ENCODE measurements at regions not wholly inside any gene's neighbourhood (a gene's known extent, or its start where the extent isn't known, plus 50 kb on each side); places are given as distances from the start of the nearest gene placed in this dataset.

GRCh38 chr6:40160826-40161225 lies 226.6 kb upstream of the MOCS1 start:
- no peaks in the 10 kb centered on the region for H3K9me3 ChIP-seq (ENCODE audit: control insufficient read depth in 2 of 2, insufficient read depth in 1 of 2, low read depth in 1 of 2, low read length in 1 of 2)
- H3K27ac ChIP-seq (ENCODE audit: low read depth in 2 of 2, low read length in 1 of 2) = no peak overlapping the region
- H3K36me3 ChIP-seq (ENCODE audit: control insufficient read depth in 2 of 2, insufficient read depth in 2 of 2, low read length in 1 of 2) = no peaks in the 10 kb centered on the region
- peaks cover 3 to 8% of the 10 kb centered on the region in 2 donors for H3K4me1 ChIP-seq (ENCODE audit: control insufficient read depth in 2 of 2, insufficient read depth in 2 of 2, low read length in 1 of 2)
- H3K4me3 ChIP-seq (ENCODE audit: low read depth in 1 of 2, low read length in 2 of 2) = no peak overlapping the region
- H3K27me3 ChIP-seq (ENCODE audit: control insufficient read depth in 1 of 2, insufficient read depth in 2 of 2, low read length in 2 of 2) = no peaks in the 10 kb centered on the region
- WGBS, 2 donors = 75 to 82% methylated on average over 3 of the region's 3 CpGs

- H3K27ac ChIP-seq (ENCODE audit: low read depth in 2 of 2, low read length in 1 of 2) = no peak overlapping the region
- no peaks in the 10 kb centered on the region for H3K36me3 ChIP-seq (ENCODE audit: control insufficient read depth in 2 of 2, insufficient read depth in 2 of 2, low read length in 1 of 2)
- H3K9me3 ChIP-seq (ENCODE audit: control insufficient read depth in 2 of 2, insufficient read depth in 1 of 2, low read depth in 1 of 2, low read length in 1 of 2) = no peaks in the 10 kb centered on the region
- 60 to 65% methylated on average over 2 of the region's 2 CpGs for WGBS, 2 donors
- peaks cover 2 to 3% of the 10 kb centered on the region in 2 donors for H3K4me1 ChIP-seq (ENCODE audit: control insufficient read depth in 2 of 2, insufficient read depth in 2 of 2, low read length in 1 of 2)
- no peak overlapping the region for H3K4me3 ChIP-seq (ENCODE audit: low read depth in 1 of 2, low read length in 2 of 2)
- H3K27me3 ChIP-seq (ENCODE audit: control insufficient read depth in 1 of 2, insufficient read depth in 2 of 2, low read length in 2 of 2) = no peaks in the 10 kb centered on the region
Observed at GRCh38 chr6:40159865-40160264, 225.6 kb upstream of the MOCS1 start.

GRCh38 chr6:40152701-40153436 lies 218.6 kb upstream of the MOCS1 start:
- no peak overlapping the region for H3K4me3 ChIP-seq (ENCODE audit: low read depth in 1 of 2, low read length in 2 of 2)
- no peaks in the 10 kb centered on the region for H3K9me3 ChIP-seq (ENCODE audit: control insufficient read depth in 2 of 2, insufficient read depth in 1 of 2, low read depth in 1 of 2, low read length in 1 of 2)
- no peak overlapping the region for H3K27ac ChIP-seq (ENCODE audit: low read depth in 2 of 2, low read length in 1 of 2)
- no peaks in the 10 kb centered on the region for H3K36me3 ChIP-seq (ENCODE audit: control insufficient read depth in 2 of 2, insufficient read depth in 2 of 2, low read length in 1 of 2)
- no peaks in the 10 kb centered on the region for H3K27me3 ChIP-seq (ENCODE audit: control insufficient read depth in 1 of 2, insufficient read depth in 2 of 2, low read length in 2 of 2)
- WGBS, 2 donors = 78 to 79% methylated on average over 9 of the region's 9 CpGs
- peaks cover 0 to 3% of the 10 kb centered on the region in 2 donors for H3K4me1 ChIP-seq (ENCODE audit: control insufficient read depth in 2 of 2, insufficient read depth in 2 of 2, low read length in 1 of 2)

GRCh38 chr6:40152196-40152595 lies 217.9 kb upstream of the MOCS1 start:
- no peak overlapping the region for H3K4me3 ChIP-seq (ENCODE audit: low read depth in 1 of 2, low read length in 2 of 2)
- H3K27ac ChIP-seq (ENCODE audit: low read depth in 2 of 2, low read length in 1 of 2) = no peak overlapping the region

GRCh38 chr6:40148882-40149573 lies 214.8 kb upstream of the MOCS1 start:
- 63 to 66% methylated on average over 2 of the region's 2 CpGs for WGBS, 2 donors
- H3K4me1 ChIP-seq (ENCODE audit: control insufficient read depth in 2 of 2, insufficient read depth in 2 of 2, low read length in 1 of 2) = peaks cover 0 to 3% of the 10 kb centered on the region in 2 donors
- no peak overlapping the region for H3K4me3 ChIP-seq (ENCODE audit: low read depth in 1 of 2, low read length in 2 of 2)
- no peaks in the 10 kb centered on the region for H3K27me3 ChIP-seq (ENCODE audit: control insufficient read depth in 1 of 2, insufficient read depth in 2 of 2, low read length in 2 of 2)
- no peaks in the 10 kb centered on the region for H3K9me3 ChIP-seq (ENCODE audit: control insufficient read depth in 2 of 2, insufficient read depth in 1 of 2, low read depth in 1 of 2, low read length in 1 of 2)
- no peaks in the 10 kb centered on the region for H3K36me3 ChIP-seq (ENCODE audit: control insufficient read depth in 2 of 2, insufficient read depth in 2 of 2, low read length in 1 of 2)
- H3K27ac ChIP-seq (ENCODE audit: low read depth in 2 of 2, low read length in 1 of 2) = no peak overlapping the region

More at GRCh38 chr6:40152196-40152595, 217.9 kb upstream of the MOCS1 start:
- no peaks in the 10 kb centered on the region for H3K36me3 ChIP-seq (ENCODE audit: control insufficient read depth in 2 of 2, insufficient read depth in 2 of 2, low read length in 1 of 2)
- no peaks in the 10 kb centered on the region for H3K27me3 ChIP-seq (ENCODE audit: control insufficient read depth in 1 of 2, insufficient read depth in 2 of 2, low read length in 2 of 2)
- peaks cover 0 to 3% of the 10 kb centered on the region in 2 donors for H3K4me1 ChIP-seq (ENCODE audit: control insufficient read depth in 2 of 2, insufficient read depth in 2 of 2, low read length in 1 of 2)
- H3K9me3 ChIP-seq (ENCODE audit: control insufficient read depth in 2 of 2, insufficient read depth in 1 of 2, low read depth in 1 of 2, low read length in 1 of 2) = no peaks in the 10 kb centered on the region

GRCh38 chr6:40146902-40147301 lies 212.6 kb upstream of the MOCS1 start:
- WGBS, 2 donors = 73 to 79% methylated on average over 3 of the region's 3 CpGs
- Histone ChIP-seq H3K4me3 (ENCODE audit: low read depth in 1 of 2, low read length in 2 of 2) (no peak overlapping the region), H3K9me3 (ENCODE audit: control insufficient read depth in 2 of 2, insufficient read depth in 1 of 2, low read depth in 1 of 2, low read length in 1 of 2) (no peaks in the 10 kb centered on the region), H3K27ac (ENCODE audit: low read depth in 2 of 2, low read length in 1 of 2) (no peak overlapping the region), H3K27me3 (ENCODE audit: control insufficient read depth in 1 of 2, insufficient read depth in 2 of 2, low read length in 2 of 2) (no peaks in the 10 kb centered on the region), H3K4me1 (ENCODE audit: control insufficient read depth in 2 of 2, insufficient read depth in 2 of 2, low read length in 1 of 2) (no peaks in the 10 kb centered on the region), H3K36me3 (ENCODE audit: control insufficient read depth in 2 of 2, insufficient read depth in 2 of 2, low read length in 1 of 2) (no peaks in the 10 kb centered on the region)

- Histone ChIP-seq H3K4me3 (ENCODE audit: low read depth in 1 of 2, low read length in 2 of 2) (no peak overlapping the region), H3K36me3 (ENCODE audit: control insufficient read depth in 2 of 2, insufficient read depth in 2 of 2, low read length in 1 of 2) (no peaks in the 10 kb centered on the region), H3K27me3 (ENCODE audit: control insufficient read depth in 1 of 2, insufficient read depth in 2 of 2, low read length in 2 of 2) (no peaks in the 10 kb centered on the region), H3K27ac (ENCODE audit: low read depth in 2 of 2, low read length in 1 of 2) (no peak overlapping the region), H3K9me3 (ENCODE audit: control insufficient read depth in 2 of 2, insufficient read depth in 1 of 2, low read depth in 1 of 2, low read length in 1 of 2) (no peaks in the 10 kb centered on the region), H3K4me1 (ENCODE audit: control insufficient read depth in 2 of 2, insufficient read depth in 2 of 2, low read length in 1 of 2) (no peaks in the 10 kb centered on the region)
- WGBS, 2 donors = 83 to 85% methylated on average over 2 of the region's 2 CpGs
Observed at GRCh38 chr6:40139447-40139846, 205.2 kb upstream of the MOCS1 start.

- Histone ChIP-seq H3K27ac (ENCODE audit: low read depth in 2 of 2, low read length in 1 of 2) (no peak overlapping the region), H3K9me3 (ENCODE audit: control insufficient read depth in 2 of 2, insufficient read depth in 1 of 2, low read depth in 1 of 2, low read length in 1 of 2) (no peaks in the 10 kb centered on the region), H3K4me1 (ENCODE audit: control insufficient read depth in 2 of 2, insufficient read depth in 2 of 2, low read length in 1 of 2) (no peaks in the 10 kb centered on the region), H3K4me3 (ENCODE audit: low read depth in 1 of 2, low read length in 2 of 2) (no peak overlapping the region), H3K36me3 (ENCODE audit: control insufficient read depth in 2 of 2, insufficient read depth in 2 of 2, low read length in 1 of 2) (no peaks in the 10 kb centered on the region), H3K27me3 (ENCODE audit: control insufficient read depth in 1 of 2, insufficient read depth in 2 of 2, low read length in 2 of 2) (no peaks in the 10 kb centered on the region)
- WGBS, 2 donors = 66 to 77% methylated on average over 4 of the region's 4 CpGs
Observed at GRCh38 chr6:40138273-40138720, 204.0 kb upstream of the MOCS1 start.

- Histone ChIP-seq H3K9me3 (ENCODE audit: control insufficient read depth in 2 of 2, insufficient read depth in 1 of 2, low read depth in 1 of 2, low read length in 1 of 2) (no peaks in the 10 kb centered on the region), H3K4me1 (ENCODE audit: control insufficient read depth in 2 of 2, insufficient read depth in 2 of 2, low read length in 1 of 2) (no peaks in the 10 kb centered on the region), H3K27ac (ENCODE audit: low read depth in 2 of 2, low read length in 1 of 2) (no peak overlapping the region), H3K36me3 (ENCODE audit: control insufficient read depth in 2 of 2, insufficient read depth in 2 of 2, low read length in 1 of 2) (no peaks in the 10 kb centered on the region), H3K4me3 (ENCODE audit: low read depth in 1 of 2, low read length in 2 of 2) (no peak overlapping the region), H3K27me3 (ENCODE audit: control insufficient read depth in 1 of 2, insufficient read depth in 2 of 2, low read length in 2 of 2) (no peaks in the 10 kb centered on the region)
- 70 to 73% methylated on average over 6 of the region's 6 CpGs for WGBS, 2 donors
Observed at GRCh38 chr6:40135491-40136072, 201.3 kb upstream of the MOCS1 start.
